ENCODE measurements at regions not wholly inside any gene's neighbourhood (a gene's known extent, or its start where the extent isn't known, plus 50 kb on each side); places are given as distances from the start of the nearest gene placed in this dataset.
A peak's percentile ranks its signal among the peaks of the same experiment; 100 is the strongest.

DNA sequence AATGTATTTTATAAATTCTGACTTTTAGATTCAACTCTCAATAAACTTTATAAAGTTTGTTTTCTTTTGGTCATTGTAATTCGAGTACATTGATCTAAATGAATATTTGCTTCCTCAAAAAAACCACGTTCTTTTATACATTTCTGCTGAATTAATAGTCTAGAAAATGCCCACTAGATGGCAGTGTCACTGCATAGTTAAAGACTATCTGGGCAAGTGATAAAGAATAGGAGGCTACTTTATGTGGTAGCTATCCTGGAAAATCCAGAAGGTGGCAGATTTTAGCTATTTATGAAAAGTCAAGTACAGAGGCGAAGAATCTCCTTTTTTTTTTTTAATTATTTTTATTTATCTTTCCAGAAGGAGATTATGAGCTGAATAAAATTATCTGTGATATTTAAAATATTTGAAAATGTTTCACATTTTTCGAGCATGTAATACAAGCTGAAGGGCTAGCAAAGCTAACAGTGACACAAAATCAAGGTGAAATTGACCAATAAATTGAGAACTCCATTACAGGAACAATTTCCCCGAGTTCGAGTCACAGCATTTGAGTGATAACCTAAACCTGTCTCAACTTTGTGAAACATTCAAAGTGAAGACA, 221.8 kb downstream of the OLFM4 start:
- WGBS, 5 donors, result 14 to 25% (median 18%) methylated on average over 6 of the region's 6 CpGs
- DNase-seq, result peak in 1 of 2 donors; percentile 92

DNA sequence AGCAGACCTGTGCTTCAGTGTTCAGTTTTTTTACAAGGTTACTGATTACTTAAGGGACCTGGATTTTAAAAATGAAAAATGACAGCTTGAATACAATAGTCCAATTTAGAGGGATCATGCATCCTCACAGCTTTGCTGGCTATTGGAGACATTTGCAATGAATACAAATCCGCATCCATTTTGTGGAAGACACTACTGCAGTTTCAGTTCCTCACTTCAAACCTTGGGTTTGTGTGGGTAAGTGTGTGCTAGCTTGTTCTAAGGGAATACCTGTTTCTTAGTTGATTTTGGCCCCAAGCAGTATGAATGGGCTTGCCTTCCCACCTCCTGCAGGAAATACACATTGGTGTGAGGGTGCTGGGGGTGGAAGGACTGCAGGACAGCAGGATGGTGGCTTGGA, 222.4 kb downstream of the OLFM4 start:
- no peaks in the 10 kb centered on the region for H3K36me3 ChIP-seq
- no peak for DNase-seq
- no peak overlapping the region for H3K4me3 ChIP-seq
- H3K4me1 ChIP-seq, result no peaks in the 10 kb centered on the region
- H3K27ac ChIP-seq, result no peak overlapping the region
- no peaks in the 10 kb centered on the region for H3K9me3 ChIP-seq
- no peak for TF ChIP-seq EP300 (IDR thresholded peaks at IDR 0.05)
- TF ChIP-seq POLR2AphosphoS5 (IDR thresholded peaks at IDR 0.05), result no peak
- no peak for TF ChIP-seq POLR2A (IDR thresholded peaks at IDR 0.05)
- TF ChIP-seq, protein P1, sequence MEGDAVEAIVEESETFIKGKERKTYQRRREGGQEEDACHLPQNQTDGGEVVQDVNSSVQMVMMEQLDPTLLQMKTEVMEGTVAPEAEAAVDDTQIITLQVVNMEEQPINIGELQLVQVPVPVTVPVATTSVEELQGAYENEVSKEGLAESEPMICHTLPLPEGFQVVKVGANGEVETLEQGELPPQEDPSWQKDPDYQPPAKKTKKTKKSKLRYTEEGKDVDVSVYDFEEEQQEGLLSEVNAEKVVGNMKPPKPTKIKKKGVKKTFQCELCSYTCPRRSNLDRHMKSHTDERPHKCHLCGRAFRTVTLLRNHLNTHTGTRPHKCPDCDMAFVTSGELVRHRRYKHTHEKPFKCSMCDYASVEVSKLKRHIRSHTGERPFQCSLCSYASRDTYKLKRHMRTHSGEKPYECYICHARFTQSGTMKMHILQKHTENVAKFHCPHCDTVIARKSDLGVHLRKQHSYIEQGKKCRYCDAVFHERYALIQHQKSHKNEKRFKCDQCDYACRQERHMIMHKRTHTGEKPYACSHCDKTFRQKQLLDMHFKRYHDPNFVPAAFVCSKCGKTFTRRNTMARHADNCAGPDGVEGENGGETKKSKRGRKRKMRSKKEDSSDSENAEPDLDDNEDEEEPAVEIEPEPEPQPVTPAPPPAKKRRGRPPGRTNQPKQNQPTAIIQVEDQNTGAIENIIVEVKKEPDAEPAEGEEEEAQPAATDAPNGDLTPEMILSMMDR (IDR thresholded peaks at IDR 0.05), result no peak
- intact Hi-C loops (cut with DNase I; ENCODE audit: low total_unique reads), result no loop called here
- WGBS, 5 donors, result 73 to 94% (median 83%) methylated on average over 1 of the region's 1 CpG
- H3K27me3 ChIP-seq, result peaks cover 0 to 3% (median 0%) of the 10 kb centered on the region in 3 donors

More for the DNA sequence above, 221.8 kb downstream of the OLFM4 start:
- intact Hi-C loops (cut with DNase I; ENCODE audit: low total_unique reads), result no loop called here
- Histone ChIP-seq H3K4me1 (no peaks in the 10 kb centered on the region), H3K27me3 (peaks cover 0 to 3% (median 0%) of the 10 kb centered on the region in 3 donors), H3K4me3 (no peak overlapping the region), H3K36me3 (no peaks in the 10 kb centered on the region), H3K27ac (no peak overlapping the region), H3K9me3 (no peaks in the 10 kb centered on the region)
- TF ChIP-seq POLR2AphosphoS5 (IDR thresholded peaks at IDR 0.05), result no peak
- TF ChIP-seq POLR2A (IDR thresholded peaks at IDR 0.05), result no peak
- TF ChIP-seq EP300 (IDR thresholded peaks at IDR 0.05), result no peak
- TF ChIP-seq, protein P1 (IDR thresholded peaks at IDR 0.05), result peak in 5 of 7 experiments; percentile 45 to 83 (median 66)

DNA sequence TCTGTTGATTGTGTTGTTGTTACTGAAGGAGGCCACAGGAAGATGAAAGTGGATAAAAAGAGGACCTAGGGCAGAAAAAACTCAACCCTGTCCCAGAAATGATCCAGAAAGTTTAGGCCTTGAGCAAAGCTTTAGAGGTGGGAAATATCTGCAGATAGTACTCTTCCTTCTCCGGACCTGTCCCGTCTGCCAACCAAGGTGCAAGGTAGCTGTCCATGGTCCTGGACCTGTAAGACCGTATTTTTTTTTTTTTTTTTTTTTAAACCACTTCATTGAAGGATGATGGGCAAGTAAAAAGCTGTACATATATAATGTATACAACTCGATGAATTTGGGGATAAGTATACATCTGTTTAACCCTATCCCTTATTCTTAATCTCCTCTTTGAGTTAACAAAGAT, 225.9 kb downstream of the OLFM4 start:
- peaks cover 0 to 4% (median 0%) of the 10 kb centered on the region in 3 donors for H3K27me3 ChIP-seq
- TF ChIP-seq POLR2A (IDR thresholded peaks at IDR 0.05) (no peak), EP300 (IDR thresholded peaks at IDR 0.05) (no peak), POLR2AphosphoS5 (IDR thresholded peaks at IDR 0.05) (no peak)
- TF ChIP-seq, protein P1 (IDR thresholded peaks at IDR 0.05), result no peak
- no peak overlapping the region for H3K4me3 ChIP-seq
- DNase-seq, result peak in 1 of 2 donors; percentile 57
- no peak overlapping the region for H3K27ac ChIP-seq
- 17 to 43% (median 20%) methylated on average over 4 of the region's 4 CpGs for WGBS, 5 donors
- no peaks in the 10 kb centered on the region for H3K9me3 ChIP-seq
- no peaks in the 10 kb centered on the region for H3K4me1 ChIP-seq
- intact Hi-C loops (cut with DNase I; ENCODE audit: low total_unique reads), result no loop called here
- no peaks in the 10 kb centered on the region for H3K36me3 ChIP-seq

DNA sequence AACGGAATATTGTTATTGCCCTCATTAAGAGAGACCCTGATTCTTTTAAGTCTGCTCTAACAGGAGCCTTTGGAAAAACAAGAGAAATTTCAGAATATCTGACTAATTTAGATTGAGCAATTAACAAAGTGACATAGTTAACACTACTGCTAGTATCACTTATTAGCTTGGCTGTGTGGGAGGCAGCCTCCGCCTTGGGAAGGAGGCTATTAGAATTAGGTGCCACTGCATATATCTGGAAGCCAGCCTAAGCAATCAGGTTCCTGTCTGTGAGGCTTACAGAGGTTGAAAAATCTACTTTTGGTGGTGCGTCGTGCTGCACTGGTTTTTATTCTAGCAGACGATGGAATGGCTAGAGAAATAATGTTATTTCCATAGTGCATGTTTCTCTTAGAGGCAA, 227.2 kb downstream of the OLFM4 start:
- TF ChIP-seq, protein P1 (IDR thresholded peaks at IDR 0.05), result no peak
- TF ChIP-seq POLR2A (IDR thresholded peaks at IDR 0.05) (no peak), EP300 (IDR thresholded peaks at IDR 0.05) (no peak), POLR2AphosphoS5 (IDR thresholded peaks at IDR 0.05) (no peak)
- no peak overlapping the region for H3K4me3 ChIP-seq
- H3K4me1 ChIP-seq, result no peaks in the 10 kb centered on the region
- H3K27ac ChIP-seq, result no peak overlapping the region
- no peaks in the 10 kb centered on the region for H3K36me3 ChIP-seq
- 80 to 92% (median 86%) methylated on average over 5 of the region's 5 CpGs for WGBS, 5 donors
- H3K27me3 ChIP-seq, result peaks cover 0 to 10% (median 0%) of the 10 kb centered on the region in 3 donors
- no peaks in the 10 kb centered on the region for H3K9me3 ChIP-seq
- DNase-seq, result no peak
- intact Hi-C loops (cut with DNase I; ENCODE audit: low total_unique reads), result no loop called here
